MM.1S (cell line): ENCODE measurements at regions not wholly inside any gene's neighbourhood (a gene's known extent, or its start where the extent isn't known, plus 50 kb on each side); places are given as distances from the start of the nearest gene placed in this dataset.

Experiments used
- EZH2 ChIP-seq: fragments of 300-600 bp; sonication (generic); optimal IDR thresholded peaks from 2 replicates; pipeline ENCODE3; 2017; ENCODE audit warnings: low read depth, mild to moderate bottlenecking, antibody characterized with exemption, low read length, mixed read lengths
- EZH2phosphoT487 ChIP-seq: fragments of 300-600 bp; sonication (generic); IDR thresholded peaks from 2 replicates; pipeline ENCODE4 v1.6.1; 2018; ENCODE audit warnings: antibody characterized with exemption, low read length

DNA sequence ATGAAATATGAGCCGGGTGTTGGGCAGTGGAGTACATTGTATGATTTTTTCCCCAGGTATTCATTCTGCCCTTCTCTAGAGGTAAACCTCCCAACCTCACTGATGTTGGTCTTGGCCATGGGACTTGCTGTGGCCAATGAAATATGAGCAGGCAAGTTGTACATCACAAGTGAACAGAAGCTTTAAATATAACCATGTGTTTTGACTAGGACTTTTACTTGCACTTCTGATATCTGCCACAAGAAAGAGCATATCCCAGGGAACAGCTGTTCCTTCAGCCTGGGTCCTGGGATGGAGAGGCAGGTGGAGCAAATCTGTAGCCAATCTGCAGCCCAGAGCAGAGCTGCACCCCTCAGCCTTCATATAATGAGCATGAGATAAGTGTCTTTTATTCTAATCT, 109.8 kb upstream of the PALS2 start:
- TF ChIP-seq EZH2phosphoT487 (no peak), EZH2 (no peak)
